ENCODE measurements at regions not wholly inside any gene's neighbourhood (a gene's known extent, or its start where the extent isn't known, plus 50 kb on each side); places are given as distances from the start of the nearest gene placed in this dataset.

- TF ChIP-seq POLR2AphosphoS5 (IDR thresholded peaks at IDR 0.05; ENCODE audit: low read depth, low read length) (no peak), TAF1 (IDR thresholded peaks at IDR 0.05; ENCODE audit: borderline replicate concordance, low read depth, low read length) (no peak)
Observed at GRCh38 chr16:87056083-87056482, 261.1 kb downstream of the C16orf95 start.

Measured in GM12892 (cell line).